IPS-11a (cell line): ENCODE measurements at regions not wholly inside any gene's neighbourhood (a gene's known extent, or its start where the extent isn't known, plus 50 kb on each side); places are given as distances from the start of the nearest gene placed in this dataset.
"Not testable (repeated sequence)": the region's sequence is repeated elsewhere in the genome, so short reads cannot be mapped to it uniquely, and the experiment has no call there.

Source experiments
- H3K4me3 ChIP-seq: one replicate; pipeline ENCODE4 v1.5.1; 2013; ENCODE audit warnings: low read depth, low read length, control low read depth

DNA sequence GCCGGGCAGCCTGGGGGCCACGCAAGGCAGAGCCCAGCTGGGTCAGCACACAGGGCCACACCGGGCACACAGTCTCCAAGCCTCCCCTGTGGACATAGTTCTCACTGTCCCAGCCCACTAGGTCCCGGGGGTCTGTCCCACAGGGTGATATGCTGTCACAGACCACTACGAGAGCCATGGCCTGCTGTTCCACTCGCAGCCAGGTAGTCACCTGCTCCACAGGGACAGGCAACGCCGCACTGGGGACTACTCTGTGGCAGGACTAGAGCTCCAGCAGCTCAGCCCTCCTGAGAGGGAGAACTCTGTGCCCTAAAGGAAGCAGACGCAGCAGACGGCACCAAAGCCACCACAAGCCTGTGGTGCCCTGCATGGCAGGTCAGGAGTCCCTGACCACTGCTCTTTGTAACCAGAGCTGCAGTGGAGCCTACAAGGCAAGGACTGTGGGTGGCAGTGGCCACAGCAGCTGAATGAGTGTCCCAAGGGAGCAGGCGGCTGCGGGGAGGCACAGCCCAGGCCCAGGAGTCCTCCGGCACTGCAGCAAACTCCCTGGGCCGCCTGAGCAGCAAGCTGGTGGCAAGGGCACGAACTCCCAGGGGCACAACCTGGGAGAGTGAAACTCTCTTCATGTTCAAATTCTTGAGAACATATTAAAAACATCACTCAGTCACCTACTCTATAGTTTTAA is 171.2 kb upstream of the GRK3 start:
- H3K4me3 ChIP-seq, result no peak overlapping the region

DNA sequence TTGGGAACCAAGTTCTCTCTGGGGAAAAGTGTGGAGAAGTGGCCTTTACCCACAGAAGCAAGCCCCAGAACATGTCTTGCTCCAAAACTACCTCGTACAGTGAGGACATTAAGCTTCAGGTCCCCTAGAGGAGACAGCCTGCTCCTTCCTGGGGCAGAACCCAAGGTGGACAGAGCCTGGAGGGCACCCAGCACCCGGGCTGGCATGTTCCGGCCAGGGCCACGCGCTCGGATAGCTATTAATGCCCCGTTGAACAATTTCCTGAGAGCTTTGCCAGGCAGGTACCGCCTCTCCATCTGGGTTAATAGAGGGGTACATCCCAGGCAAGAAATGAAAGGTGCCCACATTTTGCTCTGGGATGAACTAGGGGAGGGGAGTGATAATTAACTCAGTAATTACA is 169.0 kb upstream of the GRK3 start:
- H3K4me3 ChIP-seq, result no peak overlapping the region

DNA sequence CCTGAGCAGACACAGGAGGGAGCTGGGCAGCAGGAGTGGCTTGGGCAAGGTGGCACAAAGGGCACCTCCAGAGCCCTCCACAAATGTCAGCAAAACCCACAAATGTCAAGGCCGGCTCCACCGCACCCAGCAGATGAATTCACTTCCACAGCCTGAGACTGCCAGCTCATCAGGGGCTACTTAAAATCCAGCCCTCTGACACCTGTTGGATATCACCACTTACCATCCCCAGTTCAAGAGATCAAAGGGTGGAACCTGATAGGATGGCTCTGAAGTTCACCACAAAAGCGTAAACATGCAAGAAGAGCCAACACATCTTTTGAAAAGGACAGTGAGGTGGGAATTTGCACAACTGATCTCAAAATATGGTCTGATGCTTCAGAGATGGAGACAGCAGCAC is 168.6 kb upstream of the GRK3 start:
- H3K4me3 ChIP-seq, result no peak overlapping the region

DNA sequence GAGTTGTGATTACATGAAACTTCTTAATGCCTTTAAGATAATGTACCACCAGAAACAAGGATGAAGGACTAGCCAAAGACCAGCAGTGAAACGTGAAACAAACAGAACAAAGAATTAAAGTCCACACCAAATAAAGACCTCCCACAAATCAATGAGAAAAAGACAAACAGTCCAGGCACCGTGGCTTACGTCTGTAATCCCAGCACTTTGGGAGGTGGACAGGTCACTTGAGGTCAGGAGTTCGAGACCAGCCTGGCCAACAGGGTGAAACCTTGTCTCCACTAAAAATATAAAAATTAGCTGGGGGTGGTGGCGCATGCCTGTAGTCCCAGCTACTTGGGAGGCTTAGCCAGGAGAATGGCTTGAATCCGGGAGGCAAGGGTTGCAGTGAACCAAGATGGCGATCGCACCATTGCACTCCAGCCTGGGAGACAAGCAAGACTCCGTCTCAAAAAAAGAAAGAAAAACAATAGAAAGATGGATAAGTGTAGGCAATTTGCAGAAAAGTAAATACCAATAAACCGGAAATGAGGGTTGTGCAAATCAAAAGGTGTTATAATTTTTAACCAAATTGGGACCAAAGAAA is 167.8 kb upstream of the GRK3 start:
- H3K4me3 ChIP-seq, result no peak overlapping the region

DNA sequence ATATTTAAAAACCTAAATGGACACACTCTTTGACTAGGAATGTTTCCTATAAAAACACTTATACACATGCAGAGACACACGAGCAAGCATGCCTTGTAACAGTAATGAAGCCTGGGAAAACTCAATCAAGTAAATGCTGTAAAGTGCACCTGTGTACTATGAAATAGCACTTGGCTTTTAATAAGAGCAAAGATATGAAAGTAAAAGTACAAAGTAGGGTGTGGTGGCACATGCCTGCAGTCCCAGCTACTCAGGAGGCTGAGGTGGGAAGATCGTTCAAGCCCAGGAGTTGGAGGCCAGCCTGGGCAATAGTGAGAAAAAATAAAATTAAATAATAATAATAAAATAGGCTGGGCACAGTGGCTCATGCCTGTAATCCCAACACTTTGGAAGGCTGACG is 166.9 kb upstream of the GRK3 start:
- H3K4me3 ChIP-seq, result no peak overlapping the region

DNA sequence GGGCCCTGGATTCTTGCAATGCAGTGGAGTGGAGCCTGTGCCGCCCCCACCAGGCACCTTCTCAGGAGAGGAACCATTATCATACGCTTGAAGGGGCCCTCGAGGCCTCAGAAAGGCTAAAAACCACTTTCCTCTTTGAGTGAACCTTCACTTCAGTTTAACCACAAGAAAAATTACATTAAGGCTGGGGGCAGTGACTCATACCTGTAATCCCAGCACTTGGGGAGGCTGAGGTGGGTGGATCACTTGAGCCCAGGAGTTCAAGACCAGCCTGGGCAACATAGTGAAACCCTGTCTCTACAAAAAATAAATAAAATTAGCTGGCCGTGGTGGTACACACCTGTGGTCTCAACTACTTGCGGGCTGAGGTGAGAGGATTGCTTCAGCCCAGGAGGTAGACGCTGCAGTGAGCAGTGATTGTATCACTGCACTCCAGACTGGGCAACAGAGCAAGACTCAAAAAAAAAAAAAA is 165.8 kb upstream of the GRK3 start:
- H3K4me3 ChIP-seq, result not testable (repeated sequence)

DNA sequence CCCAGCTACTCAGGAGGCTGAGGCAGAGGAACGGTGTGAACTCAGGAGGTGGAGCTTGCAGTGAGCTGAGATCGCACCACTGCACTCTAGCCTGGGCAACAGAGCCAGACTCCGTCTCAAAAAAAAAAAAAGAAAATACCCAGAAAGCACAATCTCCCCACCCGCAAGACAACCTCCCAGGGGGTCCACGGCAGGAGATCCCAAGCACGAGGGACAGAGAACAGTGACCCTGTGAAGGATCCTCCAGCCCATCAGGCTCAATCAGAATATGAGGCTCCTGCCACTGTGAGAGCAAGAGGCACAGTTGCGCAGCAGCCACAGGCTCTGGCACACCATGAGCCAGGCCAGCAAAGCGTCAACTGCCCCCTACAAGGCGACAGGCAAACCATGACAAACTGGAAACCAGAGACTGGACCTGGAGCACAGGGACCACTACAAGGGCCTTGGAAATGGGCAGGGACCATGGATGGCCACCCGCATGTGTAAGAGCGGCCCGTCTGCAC is 164.8 kb upstream of the GRK3 start:
- no peak overlapping the region for H3K4me3 ChIP-seq

DNA sequence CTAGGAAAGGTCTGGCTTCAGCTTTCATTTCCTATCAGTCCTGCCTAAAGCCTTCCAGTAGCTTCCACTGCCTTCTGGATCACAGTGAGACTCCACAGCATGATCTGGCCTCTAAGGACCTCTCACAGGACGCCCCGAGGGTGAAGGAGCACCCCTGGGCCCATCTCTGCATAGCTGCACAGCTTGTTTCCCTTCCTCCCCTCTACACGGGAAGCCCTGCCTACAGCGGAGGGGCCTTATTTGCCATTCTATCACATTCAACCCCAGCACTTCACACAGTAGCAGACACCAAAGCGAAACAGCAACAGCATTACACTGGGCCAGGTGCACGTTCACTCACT is 162.3 kb upstream of the GRK3 start:
- no peak overlapping the region for H3K4me3 ChIP-seq

DNA sequence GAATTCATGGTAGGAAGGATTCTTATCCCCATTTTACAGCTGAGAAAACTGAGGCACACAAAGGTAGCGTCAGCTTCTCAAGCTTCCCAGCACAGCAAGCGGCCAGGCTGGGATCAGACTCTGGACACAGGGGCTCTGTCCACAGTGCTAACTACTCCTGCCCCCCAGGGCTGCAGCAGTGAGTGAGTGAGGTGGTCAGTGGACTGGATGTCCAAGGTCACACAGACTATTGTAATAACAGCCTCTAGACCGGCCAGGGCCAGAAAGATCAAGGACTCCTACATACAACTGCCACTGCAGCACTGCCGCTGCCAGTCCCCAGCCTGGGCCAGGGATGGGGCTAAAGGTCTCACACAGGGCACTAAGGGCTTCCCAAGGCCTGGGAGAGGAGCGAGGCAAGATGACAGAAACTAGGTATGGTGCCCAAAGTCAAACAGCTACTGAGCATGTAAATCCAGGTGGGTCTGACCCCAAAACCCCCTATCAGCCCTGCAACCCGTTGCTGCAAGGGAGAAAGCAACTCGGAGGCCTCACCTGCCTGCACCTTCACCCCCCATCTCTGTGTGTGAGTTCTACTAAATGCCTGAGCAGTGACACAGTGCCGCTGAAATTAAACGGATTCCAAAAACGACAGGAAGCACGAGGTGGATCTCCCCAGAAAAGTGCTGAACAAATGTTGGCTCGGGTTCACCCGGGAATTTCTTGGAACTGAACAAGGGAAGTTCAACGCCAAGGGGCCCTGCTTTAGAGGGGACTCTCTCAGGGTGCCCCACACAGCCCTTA is 161.8 kb upstream of the GRK3 start:
- no peak overlapping the region for H3K4me3 ChIP-seq

DNA sequence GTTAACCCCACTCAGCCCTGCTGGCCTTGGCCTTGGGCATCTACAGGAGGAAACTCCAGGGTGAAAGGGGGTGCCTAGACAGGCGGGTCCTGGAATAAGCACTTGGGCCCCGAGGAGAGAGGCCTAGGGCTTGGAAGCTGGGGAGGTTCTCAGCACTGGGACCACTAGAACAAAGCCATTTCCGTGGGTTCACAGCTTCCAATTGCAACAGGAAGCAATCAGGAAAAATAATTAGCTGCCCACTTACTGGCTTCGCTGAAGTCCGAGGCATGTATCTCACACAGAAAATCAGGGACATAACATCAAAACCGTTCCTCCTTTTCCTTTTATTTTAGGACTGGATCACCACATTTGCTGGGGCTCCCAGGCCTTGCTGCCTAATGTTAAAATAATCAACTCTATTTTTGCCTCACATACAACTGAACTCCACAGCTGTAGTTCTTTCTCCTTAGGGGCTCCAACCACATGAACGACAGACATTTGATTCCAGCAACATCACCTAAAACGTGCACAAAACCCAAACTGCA is 161.1 kb upstream of the GRK3 start:
- no peak overlapping the region for H3K4me3 ChIP-seq

DNA sequence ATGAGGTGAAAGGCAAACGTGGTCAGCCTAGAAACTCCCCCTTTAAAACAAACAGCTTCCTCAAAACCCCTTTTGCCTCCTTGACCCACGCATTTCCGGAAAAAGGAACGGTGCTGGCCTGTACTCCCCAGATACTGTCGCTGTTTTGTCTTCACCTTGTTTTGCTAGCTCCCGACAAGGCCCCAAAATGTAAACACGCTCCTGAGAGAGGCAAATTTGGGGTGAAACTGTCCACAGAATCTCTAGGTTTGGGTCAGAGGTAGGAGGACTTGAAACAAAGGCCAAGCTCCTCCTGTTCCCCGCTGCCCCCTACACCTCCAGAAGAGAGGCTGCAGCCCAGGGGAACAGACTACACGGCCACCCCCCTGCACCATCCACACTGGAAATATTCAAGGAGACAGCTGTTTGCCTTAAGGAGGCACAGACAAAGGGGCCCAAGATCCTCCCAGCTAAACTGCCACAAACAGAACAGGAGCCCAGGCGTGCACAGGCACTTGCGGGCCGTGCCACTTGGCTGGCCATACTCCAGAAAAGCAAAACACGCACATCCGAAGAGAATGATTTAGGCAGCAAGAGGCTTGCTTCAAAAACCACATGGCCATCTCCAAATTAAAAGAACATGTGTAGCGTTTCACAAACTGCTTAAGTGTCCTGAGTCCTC is 160.5 kb upstream of the GRK3 start:
- peak overlapping the region; percentile 58 for H3K4me3 ChIP-seq

DNA sequence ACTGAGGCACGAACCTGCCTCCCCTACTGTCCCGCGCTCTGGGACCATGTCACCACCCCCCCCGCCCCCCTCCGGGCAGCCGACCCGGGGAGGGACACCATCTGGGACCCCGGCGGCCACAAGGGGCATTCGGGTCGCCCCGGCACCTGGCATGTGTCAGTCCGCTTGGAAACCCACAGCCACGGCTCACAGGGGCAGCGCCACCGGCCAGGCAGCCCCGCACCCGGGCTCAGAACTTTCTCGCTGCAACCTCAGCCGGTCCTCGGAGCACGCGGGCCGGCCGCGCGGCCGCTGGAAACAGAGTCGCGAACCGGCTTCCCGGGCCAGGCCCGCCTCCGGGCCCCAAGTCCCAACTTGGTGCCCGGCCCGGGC is 159.9 kb upstream of the GRK3 start:
- peak overlapping the region; percentile 58 for H3K4me3 ChIP-seq

DNA sequence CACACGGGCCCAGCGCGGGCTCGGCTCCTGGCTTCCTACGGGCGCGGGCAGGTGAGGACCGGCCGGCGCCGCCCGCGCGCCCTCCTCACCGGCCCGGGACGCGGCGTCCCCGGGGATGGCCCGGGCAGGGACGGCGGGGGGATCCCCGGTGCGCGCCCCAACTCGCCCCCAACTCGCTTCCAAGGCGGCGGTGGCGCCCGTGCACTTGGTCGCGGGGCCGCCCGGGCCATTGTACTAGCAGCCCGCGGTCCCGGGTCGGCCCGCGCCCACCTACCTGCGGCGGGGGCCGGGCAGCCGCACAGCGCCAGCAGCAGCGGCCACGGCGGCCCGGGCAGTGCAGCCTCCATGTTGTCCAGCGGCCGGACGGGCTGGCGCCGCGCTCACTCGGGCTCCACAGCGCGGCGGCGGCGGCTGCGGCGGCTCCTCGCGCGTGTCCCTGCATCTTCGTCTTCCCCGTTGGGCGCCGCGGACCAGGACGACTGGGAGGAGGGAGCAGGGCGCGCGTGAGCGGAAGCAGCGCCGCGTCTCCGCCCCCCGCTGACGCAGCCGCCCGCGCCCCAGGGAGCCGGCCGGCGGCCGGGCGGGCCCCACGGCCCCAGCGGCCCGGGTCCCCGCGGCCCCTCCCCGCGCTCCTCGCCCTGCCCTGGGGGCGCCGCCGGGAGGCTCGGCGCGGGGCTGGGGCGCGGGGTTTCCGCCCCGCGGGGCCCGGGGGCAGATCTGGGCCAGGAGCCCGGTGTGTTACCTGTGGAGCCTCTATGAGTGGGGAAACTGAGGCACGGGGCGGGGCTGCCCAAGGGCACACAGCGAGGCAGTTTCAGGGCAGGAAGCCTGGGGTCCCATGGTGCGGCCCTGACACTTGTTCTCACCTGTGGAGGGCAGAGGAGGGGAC is 159.3 kb upstream of the GRK3 start:
- H3K4me3 ChIP-seq, result peak overlapping the region; percentile 58

DNA sequence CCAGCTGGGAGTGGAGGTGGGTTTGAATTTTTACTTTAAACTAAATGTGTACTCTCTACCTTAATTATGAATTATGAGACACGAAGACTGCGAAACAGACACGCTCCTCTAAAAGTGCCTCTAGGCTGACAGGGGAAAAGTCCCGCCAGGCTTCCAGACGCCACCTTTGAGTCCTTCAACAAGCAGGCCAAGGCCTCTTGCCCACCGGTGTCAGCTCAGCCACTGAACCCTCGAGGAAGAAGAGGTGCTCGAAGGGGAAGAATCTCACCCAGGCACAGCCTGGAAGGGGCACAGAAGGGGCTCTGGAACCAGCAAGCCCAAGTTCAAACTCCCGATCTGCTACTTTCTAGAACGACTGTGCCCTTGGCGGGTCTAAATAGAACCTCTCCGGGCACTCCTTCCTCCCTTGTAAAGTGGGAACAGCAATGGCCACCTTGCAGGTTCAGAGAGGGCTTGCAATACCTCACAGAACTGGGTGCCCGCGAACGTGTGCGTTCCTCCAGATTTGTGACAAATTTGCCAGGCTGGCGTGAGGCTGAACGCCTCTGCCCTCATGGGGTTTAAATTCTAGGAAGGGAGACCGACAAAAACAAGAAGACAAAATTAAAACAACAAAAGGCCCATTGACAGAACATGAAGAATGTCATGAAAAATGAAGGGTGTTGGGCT is 158.5 kb upstream of the GRK3 start:
- peak overlapping the region; percentile 17 for H3K4me3 ChIP-seq

DNA sequence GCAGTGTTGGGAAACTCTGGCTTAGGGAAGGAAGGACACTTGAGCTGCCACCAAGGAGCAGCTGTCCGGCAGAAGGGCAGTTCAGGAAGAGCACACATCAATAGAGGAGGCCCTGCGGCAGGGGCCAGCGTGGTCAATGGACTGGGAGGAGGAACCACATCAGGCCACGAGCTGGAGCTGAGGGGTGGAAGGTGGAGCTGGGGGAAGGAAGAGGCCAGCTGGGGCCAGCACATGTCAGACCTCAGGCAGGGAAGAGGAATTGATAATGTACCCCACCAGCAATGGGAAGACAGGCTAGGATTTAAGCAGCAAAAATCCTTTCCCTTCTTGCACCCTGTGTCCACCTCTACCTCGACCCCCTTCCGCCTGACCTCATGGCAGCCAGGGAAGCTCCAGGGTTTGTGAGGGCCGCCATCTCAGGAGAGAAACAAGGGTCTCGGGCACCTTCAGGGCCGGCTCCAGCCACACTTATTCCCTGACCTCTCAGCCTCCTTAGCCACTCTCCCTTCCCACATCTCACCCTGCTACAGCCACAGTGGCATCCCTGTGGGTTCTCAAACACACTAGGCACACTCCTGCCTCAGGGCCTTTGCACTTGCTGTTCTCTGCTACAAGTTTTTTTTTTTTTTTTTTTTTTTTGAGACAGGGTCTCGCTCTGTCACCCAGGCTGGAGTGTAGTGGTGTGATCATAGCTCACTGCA is 157.8 kb upstream of the GRK3 start:
- H3K4me3 ChIP-seq, result no peak overlapping the region

DNA sequence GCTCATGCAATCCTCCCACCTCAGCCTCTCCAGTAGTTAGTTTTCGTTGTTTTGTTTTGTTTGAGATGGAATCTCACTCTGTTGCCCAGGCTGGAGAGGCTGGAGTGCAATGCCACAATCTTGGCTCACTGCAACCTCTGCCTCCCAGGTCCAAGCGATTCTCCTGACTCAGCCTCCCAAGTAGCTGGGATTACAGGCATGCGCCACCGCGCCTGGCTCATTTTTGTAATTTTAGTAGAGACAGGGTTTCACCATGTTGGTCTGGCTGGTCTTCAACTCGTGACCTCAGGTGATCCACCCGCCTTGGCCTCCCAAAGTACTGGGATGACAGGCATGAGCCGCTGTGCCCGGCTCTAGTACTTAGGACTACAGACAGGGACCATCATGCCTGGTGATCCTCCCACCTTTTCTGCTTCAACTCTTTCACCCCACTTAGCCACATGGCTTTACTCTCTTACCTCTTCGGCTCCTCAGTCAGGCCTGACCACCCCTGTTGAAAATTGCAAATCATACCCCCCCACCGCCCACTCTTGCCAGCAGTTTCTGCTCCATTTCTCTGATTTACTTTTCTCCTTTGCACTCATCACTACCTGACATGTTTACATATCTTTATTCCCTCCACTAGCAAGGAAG is 157.1 kb upstream of the GRK3 start:
- H3K4me3 ChIP-seq, result no peak overlapping the region

DNA sequence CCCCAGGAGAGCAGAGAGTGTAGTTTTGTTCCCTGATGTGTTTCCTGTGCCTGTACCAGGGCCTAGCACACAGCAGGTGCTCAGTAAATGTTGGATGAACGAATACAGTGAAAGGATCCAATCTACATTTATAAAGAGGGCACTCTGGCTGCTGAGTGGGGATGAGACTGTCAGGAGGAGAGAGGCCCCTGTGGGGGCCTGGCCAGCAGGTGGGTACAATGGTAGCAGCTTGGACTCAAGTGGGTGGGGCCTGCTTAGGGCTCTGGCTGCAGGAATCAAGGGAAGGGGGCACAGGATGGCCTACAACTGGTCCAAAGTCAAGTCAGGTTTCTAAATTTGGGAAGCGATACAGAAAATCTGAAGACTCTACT is 156.6 kb upstream of the GRK3 start:
- no peak overlapping the region for H3K4me3 ChIP-seq

DNA sequence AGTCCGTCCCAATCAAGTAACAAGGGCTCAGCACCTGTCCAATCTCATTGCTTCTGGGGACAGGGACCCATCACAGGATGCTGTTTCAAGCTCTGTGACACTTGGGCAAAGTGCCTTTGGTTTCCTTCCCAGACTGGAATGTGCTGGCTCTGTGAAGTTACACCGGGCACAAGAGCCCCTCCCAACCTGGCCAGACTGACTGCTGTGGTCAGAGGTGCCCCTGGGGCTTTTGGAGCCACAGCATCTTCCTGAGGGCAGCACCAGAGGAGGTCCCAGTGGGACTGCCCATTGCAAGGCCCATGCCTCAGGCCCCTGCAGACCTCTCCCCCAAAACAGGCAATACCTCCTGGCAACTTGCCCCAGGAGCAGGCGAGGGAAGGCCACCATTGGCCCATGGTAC is 155.2 kb upstream of the GRK3 start:
- H3K4me3 ChIP-seq, result no peak overlapping the region

DNA sequence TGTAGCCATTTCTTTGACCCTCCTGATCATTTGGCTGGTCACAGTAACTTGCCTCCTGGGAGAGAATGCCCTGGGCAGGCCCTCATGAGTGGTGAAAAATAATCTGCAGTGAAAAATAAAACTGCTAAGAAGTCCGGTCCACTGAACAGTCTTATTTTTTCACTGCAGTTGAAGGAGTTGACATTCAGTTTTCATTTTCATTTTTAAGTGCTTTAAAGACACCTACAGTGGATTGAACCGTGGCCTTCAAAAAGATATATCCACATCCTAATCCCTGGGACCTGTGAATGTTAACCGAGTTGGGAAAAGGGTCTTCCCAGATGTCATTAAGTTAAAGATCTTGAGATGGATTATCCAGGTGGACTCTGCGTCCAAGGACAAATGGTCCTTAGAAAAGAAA is 153.6 kb upstream of the GRK3 start:
- H3K4me3 ChIP-seq, result no peak overlapping the region
